HG03342 (cell line): ENCODE measurements at regions not wholly inside any gene's neighbourhood (a gene's known extent, or its start where the extent isn't known, plus 50 kb on each side); places are given as distances from the start of the nearest gene placed in this dataset.
"Not testable (repeated sequence)": the region's sequence is repeated elsewhere in the genome, so short reads cannot be mapped to it uniquely, and the experiment has no call there.

Experiments
- ATAC-seq: cut with Tn5 transposase; IDR thresholded peaks from one replicate; pipeline ENCODE4 v1.9.1; 2021; ENCODE audit warnings: mild to moderate bottlenecking, moderate library complexity; ENCODE audit not compliant: unreplicated experiment

GRCh38 chr18:12179029-12179428 is 75.1 kb upstream of the CIDEA start:
- ATAC-seq: not testable (repeated sequence)

DNA sequence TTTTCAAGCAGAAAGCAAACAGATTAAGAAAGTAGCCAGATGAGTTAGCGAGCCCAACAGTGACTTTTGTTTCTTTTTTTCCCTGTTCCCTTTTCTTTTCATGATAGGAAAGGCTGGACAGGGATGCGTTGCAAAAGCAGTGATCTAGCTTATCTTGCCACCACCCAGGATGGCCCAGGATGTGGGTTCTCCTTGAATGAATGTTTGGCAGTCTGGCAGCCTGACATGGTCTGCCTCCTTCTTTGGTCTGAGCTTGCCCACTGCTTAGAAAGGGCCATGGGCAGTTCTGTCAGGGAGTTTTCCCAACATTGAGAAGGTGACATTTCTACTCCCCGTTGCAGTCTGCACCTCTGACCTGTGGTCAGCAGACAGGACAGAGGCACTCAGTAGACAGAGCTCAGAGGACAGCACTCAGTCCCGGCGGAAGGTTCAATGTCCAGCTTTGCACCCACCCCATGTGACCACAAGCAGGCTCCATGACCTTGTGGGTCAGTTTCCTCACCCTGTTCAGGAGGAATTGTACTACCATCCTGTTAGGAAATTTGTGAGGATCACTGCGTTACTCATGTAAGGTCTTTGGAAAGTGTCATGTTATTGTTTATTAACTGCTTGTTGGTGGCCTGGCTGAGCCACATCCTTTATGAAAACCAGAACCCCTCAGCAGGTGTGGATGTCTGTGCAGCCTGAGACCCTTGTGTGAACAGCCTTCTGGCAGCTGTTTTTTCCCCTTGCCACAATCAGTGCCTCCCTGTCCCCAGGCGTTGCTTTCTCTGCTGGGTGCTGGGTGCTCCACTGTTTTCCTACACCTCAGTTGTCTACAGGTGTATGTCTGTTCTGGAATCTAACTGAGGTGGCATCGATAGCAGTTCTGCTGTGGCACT is 74.2 kb upstream of the CIDEA start:
- ATAC-seq: not testable (repeated sequence)

DNA sequence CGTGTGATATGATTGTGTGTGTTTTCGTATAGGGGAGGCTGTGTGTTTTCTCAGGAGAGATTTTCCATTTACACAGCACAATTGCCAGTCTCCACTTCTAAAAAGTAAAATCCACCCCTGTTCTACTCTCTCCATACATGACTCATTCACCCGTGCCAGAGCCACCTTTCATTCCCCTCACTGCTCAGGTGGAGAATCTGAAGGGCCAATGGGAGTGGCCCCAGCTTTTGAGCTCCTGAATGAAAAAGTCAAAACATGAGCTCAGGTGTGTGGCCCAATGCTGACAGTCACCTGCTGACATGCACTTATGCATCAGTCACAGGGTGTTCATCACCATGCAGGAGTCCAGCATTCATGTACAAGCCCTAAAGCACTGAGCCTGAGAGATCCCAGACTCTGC is 55.4 kb upstream of the CIDEA start:
- not testable (repeated sequence) for ATAC-seq

GRCh38 chr18:12200186-12200585 is 54.0 kb upstream of the CIDEA start:
- ATAC-seq: peak; percentile 100
